NCI-H1417 treated with DMSO at 0.1 percent for 48 hours (cell line): ENCODE measurements at regions not wholly inside any gene's neighbourhood (a gene's known extent, or its start where the extent isn't known, plus 50 kb on each side); places are given as distances from the start of the nearest gene placed in this dataset.

Experiments used
- DNase-seq: peaks from one replicate; lab custom pipeline; 2025; lab: John Stamatoyannopoulos, UW

DNA sequence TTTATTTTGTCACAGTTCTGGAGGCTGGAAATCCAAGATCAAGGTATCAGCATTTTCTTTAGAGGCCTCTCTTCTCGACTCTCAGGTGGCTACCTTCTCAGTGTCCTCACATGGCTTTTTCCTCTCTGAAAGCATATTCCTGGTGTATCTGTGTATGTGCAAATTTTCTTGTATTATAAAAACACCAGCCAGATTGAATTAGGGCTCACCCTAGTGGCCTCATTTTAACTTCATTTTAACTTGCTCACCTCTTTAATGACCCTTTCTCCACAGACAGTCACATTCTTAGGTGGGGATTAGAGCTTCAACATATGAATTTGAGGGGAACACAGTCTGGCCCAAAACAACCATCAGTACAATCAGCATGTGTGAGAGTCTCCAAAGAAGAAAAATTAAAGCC is 542.4 kb upstream of the FAM241A start:
- no peak for DNase-seq

DNA sequence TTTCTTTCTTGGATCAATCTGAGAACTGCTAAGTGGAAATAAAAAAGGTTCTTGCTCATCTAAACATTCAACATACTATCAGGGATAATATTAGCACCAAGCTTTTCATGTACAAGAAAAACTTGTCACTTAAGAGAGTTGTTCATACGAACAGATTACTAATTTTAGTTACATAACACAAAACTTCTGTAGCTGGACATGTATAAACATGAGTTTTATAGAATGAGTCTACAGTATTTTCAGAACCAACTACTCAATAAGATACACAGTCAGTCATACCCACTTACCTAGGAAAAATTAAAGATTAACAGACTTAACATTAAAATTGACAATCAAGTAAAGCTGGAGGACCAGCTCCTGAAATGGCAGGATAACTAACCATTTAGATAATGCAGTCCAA is 540.1 kb upstream of the FAM241A start:
- DNase-seq = no peak

DNA sequence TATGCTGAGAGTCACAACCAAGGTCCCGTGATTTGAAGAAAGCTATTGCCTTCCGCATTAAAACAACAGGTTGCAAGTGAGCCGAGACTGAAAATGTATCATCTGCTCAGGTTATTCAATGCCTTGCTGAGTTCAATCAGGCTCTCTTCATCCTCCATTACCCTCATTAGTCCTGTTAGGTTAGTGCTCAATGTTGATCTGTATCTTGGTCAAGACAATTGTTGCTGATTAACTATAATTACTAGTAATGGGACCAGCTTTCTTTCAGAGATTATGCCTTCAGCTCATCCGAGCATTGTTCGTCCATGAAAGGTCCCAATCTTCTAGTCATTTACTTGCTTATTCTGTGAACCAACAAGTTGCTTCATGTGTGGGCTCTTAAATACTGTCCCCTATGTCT is 534.6 kb upstream of the FAM241A start:
- DNase-seq = no peak

DNA sequence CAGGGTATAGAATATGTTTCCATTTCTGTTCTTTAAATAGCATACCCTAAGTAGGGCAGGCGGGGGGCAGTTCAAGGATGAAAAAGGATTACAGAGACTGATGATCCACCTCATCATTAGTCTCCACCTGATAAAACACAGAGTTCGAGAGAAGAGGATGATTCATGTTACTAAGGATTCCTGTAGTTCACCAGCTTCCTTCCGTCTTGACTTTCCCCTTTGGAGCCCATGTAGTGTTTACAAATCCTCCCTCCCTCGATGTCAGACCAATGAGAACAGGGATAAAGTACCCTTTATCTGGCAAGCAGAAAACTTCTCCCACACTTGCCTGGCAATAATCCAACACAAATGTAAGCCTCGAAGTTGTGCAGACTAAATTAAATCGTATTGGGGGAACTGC is 526.3 kb upstream of the FAM241A start:
- DNase-seq = no peak

DNA sequence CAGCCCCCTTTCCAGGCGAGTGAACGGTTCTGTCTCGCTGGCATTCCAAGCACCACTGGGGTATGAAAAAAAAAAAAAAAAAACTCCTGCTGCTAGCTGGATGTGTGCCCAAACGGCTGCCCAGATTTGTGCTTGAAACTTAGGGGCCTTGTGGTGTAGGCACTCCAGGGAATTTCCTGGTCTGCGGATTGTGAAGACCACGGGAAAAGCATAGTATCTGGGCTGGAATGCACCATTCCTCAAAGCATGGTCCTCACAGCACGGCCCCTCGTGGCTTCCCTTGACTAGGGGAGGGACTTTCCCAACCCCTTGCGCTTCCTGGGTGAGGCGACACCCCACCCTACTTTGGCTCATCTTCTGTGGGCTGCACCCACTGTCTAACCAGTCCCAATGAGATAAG is 516.8 kb upstream of the FAM241A start:
- no peak for DNase-seq

DNA sequence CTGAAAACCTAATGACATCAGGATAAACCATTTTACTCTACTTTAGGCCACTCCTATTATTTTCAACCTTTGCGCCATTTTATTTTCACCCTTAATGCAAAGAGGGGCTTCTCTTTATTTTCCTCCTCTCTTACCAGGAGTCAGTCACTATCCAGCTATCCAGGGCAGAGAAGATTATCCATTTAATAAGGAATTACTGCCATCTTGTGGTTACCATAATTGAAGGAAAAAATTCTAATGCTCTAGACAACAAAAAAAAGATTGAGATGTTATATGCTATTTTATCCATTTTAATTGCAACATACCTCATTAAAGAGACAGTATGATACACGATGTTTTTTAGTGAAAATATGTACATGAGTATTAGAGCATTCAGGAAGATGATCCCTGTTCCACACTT is 514.5 kb upstream of the FAM241A start:
- no peak for DNase-seq

DNA sequence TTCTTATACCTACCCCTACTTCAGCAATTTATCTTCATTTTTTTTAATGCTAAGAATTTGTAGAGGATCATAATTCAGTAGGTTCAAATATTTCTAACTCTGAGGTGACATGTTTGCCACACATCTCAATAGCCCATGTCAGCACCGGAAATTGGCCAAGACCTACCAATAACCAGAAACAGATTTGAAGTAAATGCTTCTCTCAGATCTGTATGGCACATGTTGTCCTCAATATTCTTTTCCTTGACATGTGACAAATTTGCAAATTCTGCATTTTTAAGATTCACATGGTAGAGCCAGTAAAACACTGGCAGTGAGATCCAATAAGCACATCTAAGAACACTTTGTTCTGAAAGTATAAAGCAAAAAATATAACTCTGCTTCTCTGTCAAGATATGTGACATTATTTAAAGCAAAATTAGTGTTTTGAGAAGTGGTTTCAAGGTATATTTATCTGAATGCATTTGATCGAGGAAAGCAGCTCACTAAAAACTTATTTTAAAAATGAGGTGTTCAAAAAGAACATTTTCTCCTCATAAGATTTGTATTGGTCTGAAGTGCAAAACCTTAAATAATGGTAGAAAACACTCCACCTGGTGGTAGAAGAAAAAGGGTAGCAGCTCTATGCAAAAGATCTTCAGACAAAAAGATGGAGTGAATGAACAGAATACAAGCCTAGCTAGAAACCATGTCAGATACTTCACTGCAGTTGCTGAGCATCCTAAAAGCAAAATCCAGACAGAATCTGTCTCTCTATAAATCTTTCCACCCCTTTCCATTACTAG is 513.8 kb upstream of the FAM241A start:
- no peak for DNase-seq

DNA sequence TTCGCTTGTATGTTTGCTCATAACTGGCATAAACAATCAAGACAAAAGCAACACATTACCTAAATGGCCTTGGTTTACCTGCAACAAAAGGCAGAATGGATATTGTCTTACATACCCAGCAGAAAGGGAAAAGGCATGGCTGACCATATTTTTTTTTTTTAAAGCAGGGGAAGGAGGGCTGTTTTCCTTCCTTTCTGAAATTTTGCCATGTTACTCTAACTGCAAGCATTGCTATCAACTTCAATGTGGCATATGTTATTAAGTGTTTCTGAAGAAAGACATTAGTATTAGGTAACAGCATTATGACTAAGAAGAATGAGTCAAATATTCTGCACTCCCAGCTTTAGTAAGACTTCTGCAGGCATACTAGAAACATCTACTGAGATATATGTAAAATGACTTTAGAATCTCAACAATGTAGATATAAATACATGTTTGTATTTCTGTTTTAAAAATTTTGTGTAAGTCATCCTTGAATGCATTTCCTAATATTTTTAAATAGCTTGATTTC is 512.6 kb upstream of the FAM241A start:
- no peak for DNase-seq

DNA sequence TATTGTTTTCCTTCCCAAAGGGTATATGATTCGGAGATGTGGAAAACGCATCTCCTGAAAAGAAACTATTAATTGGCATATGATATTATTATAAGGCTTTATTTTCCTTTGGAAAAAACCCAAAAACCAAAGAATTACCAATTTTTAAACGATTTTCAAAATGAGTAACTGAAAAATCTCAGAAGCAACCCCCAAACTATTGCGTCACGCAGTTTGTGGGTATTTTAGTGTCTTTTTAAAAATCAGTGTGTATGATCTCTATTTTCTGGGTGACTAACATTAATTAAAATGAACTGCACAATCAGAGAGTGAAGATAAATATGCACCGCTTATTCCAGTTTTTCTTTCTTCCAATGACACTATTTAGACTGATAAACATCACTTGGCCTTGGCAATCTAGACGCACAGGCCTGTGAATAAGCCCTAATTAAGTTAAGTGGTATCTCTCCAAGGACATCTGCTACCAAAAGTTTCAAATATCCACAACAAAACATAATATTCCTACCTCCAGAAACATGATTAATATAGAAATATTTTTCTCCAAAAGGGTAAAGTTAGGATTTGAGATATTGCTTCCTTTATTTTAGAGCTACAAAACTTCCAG is 511.5 kb upstream of the FAM241A start:
- no peak for DNase-seq

DNA sequence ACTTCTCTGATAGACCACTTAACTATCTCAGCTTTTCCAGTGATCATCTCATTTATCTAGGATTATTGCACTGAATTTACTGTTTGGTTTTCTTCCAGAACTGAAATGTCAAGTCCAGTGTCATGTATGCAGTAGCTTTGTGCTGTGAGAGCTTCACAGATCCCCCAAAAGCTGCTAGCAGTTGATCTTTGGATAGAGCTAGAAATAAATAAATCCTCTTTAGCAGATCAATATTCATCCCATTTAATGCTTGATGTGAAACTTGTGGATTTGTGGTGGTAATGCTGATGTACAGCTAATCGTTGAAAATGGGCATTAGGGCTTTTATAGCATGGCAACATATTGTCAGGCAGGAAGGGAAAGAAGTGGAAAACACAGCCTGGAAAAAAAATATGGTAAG is 509.6 kb upstream of the FAM241A start:
- DNase-seq = no peak

DNA sequence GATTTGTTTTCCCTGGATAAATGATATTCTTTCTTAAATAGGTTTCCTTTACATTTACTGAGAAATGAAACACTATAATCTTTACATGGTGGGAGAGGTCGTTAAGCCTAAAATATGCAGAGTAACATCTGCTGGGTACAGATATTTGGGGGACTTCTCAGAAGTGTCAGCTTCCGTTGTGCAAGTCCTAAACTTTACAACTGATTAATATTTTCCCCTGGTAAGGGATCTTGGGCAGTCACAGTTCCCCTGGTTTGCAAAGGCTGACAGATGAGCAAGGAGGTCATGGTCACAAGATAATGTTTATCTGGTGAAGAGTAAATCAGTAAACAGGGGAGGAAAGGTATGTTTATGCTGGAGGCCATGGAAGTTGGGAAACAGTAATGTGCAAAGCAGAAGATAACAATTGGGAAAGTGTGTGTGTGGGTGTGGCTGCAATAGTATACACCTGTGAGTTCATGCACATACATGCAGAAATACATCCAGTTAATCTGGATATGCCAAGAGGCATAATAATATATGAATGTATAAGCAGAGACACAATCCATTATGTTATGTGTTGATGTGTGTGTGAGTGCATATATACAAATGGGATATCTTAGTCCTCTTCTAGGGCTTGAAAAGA is 508.2 kb upstream of the FAM241A start:
- no peak for DNase-seq

DNA sequence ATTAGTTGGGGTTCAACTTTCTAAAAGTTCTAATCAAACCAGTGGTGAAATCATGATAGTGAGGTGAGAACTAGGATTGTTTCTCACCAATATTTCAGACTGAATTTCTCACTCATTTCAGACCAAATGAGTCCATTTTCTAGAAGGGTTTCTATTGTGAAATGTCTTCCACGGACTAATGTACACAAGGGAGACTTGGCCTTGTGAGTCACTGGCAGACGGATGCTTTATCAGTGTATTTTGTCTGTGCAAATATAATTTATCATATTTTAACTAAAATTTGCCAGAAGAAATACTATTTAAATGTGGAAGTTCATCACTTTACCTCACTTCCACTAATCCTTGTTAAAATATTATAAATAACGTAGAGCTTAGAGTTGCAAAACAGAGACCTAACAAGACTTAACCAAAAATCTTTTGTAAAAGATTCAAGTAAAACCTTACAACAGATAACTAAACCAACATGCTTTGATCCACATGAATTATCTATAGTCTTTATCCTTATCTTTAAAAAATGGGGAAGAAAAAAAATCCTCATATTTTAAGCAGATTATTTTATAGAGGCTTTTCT is 506.0 kb upstream of the FAM241A start:
- no peak for DNase-seq

DNA sequence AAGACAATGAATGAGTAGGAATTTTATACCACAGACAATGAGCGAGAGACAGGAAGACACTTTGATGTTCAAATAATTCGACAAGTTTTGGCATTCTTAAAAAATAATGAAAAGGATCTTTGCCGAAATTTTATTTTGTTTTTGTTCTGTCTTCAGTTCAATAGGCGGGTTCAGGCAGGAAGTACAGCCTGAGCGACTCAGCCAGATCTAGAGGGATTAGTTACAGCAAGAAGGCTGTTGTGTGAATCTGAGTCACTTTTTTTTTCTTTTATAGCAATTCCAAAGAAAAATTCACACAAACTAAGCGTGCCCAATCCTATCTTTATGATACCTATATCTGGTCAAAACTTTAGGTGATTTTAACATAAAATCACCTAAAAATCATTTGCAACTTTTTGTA is 505.4 kb upstream of the FAM241A start:
- DNase-seq = no peak

DNA sequence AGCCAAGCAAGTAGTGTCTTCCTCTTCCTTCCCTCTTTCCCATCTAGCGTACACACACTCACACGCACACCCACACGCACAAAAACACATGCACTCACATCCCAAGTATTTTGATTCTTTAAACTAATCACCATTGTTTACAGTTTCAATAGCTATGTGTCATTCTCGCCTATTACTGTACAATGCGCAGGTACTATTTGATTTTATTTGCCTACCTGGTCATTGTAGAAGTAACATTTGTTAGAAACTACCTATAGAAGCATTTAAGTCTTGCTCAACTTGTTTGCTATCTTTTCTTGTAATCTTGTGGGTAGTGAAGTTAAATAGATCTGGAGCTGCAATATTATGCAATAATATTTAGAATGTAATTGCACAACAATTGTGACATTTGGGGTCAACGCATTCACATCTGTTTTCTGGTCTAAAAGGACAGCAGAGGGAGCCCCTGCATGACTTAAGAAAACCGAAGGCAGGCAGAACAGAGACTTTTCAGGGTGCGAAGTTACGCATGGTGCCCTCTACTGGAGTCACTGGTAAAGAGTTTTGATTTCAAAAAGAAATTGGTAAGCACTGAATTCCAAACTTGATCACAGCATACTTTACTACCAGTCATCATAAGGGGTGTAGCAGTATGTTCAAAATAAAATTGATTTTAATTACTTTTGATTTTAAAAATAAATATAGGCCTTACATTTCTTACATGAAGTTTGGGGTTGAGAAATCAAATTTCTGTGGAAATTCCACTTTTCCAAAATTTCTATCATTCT is 503.3 kb upstream of the FAM241A start:
- peak; percentile 64 for DNase-seq

DNA sequence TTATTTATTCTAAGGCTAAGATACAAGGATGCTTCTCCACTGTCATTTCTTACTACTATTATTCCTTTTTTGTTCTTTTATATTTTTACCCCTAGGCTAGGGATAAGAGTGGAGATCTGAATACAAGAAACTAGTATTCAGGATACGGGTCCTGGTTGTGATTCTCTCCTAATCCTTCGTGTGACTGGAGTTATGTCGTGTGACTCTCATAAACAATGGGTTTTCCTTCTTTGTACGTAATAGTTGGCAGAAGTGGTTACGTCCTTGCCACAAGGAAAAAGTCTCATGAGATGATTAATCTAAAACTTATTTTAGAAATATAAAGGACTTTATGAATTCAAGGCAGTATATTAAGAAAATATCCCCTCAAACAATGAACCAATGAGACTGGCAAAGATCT is 497.2 kb upstream of the FAM241A start:
- DNase-seq = no peak

DNA sequence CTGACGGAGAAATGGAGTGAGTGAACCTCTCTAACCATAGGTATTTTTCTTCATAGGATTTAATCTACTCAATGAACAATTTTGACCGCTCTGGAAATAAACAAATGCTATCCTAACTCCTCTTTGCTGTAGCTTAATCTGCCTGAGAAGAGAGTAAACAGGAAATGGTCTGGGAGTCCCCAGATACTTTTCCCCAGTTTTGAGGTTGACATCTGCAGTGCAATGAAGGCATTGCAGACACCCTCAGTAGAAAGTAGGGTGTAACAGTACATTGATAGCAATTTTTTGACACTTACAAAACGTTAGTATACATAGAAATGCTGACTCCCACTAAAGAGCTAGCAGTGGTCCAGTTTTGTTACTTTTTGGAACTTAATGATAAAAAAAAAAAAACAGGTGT is 495.9 kb upstream of the FAM241A start:
- no peak for DNase-seq

DNA sequence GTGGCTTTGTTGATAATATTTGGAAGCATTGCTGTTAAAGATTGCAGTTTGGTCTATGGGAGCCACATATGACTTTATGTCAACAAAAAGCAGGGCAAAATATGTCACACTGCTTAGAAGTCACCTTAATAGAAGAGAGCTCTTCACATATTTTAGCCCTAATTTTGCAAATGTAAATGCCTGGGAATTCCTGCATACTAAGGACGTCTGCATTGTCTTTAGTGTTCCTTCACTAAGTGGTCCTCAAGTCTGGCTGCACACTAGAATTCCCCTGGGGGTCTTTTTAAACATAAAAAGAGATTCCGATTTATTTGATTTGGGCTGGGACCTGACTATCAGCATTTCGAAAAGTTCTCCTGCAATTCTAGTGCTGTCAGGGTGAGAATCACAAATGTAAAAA is 495.1 kb upstream of the FAM241A start:
- no peak for DNase-seq

DNA sequence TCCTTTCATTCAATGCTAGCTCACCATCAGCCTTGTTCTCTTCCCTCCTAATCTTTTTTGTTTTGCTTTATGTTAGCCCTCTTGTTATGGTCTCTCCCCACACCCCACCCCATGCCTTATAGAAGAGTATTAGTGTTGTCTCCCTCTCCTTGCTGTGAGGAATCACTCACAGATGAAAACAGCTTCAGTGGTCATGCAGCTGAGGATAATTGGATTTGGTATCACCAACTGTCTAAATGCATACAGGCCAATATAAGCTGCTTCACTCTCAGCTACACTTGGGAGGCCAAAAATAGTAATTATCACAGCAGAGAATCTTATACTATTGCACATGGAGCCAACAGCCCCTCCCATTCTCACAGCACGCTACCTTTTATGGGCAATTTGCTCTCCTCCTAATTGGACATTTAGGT is 494.6 kb upstream of the FAM241A start:
- DNase-seq = no peak

DNA sequence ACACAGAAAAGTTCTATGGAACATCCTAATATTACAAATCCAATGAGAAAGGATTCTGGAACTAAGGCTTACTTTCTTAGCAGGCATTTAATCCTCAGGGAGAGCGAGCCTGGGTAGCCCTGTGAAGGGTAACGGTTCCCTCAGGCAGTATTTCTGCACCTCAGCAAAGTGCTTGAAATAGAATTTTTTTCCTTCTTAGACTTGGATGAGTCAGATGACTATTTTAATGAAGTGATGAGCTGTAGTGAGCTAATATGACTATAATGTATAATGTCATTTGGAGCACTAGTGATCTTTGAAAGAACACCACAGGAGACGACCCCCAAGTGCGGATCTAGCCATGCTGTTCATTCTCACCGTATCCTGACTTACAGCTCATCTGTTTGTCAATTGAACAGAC is 493.0 kb upstream of the FAM241A start:
- DNase-seq = no peak

DNA sequence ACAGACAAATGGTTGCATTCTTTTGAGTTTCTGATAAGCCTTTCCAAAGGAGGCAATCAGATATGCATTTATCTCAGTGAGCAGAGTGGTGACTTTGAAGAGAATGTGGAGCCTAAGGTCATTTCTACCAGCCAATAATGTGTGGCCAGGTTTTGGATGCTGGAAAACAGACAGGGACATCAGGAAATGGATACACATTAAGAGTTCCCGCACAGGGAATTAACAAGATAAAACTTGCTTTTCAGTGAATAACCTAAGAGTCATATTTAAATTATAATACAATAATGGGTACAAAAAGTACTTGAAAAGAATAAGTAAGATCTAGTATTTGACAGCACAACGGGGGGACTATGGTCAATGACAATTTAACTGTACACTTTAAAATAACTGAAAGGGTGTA is 492.3 kb upstream of the FAM241A start:
- DNase-seq = no peak

DNA sequence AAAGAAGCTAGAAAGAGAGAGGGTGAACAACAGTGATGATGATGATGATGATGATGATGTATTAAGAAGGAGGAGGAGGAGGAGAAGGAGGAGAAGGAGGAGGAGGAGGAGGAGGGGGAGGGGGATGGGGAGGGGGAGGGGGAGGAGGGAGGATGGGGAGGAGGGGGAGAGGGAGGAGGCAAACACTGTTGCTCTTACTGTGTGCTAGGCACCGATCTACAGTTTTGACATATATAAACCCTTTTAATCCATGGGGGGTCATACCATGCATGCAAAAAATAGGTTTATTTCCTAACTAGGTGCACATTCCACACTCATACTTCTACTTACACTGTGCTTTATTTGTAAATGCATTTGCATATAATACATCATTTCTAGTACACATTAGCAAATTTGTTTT is 482.8 kb upstream of the FAM241A start:
- DNase-seq = no peak

DNA sequence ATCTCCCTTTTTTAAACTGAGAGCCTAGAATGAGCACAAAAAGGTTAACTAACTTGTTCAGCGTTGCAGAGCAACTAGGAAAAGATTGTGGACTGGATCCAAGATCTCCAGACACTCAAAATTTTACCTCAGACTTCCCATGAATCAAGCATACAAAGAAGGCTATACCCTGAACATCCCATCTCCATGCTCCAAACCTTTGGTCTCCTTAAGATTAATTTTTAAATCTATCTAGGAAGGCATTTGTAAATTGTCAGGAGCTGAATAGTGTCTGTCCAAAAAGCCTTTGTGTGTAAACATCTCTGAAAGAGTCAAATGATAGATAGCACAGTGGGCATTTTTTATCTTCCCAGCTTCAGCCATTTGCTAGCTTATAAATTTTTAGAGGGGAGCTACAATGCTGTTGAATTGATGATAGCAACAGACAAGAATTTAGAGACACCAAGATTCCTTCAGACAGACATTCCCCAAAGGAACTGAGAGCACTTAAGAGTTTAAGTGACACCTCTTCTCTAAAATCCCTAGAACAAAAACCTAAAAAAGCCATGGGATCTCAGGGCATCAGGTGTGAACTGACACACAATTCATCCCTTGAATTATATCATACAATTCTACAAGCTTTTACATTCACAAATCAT is 480.8 kb upstream of the FAM241A start:
- DNase-seq = no peak
